Transverse colon (tissue), 4 donors: ENCODE measurements at regions not wholly inside any gene's neighbourhood (a gene's known extent, or its start where the extent isn't known, plus 50 kb on each side); places are given as distances from the start of the nearest gene placed in this dataset.
"Not testable (repeated sequence)": the region's sequence is repeated elsewhere in the genome, so short reads cannot be mapped to it uniquely, and the experiment has no call there.

Experiments used
- DNase-seq: peaks from one replicate; pipeline ENCODE4 v3.0.0-alpha.2; 2019
- H3K27ac ChIP-seq, 4 donors: fragments of 200-600 bp; sonication (generic); 2 replicates each; pipeline ENCODE4 v1.5.1; 2016 to 2018; ENCODE audit warnings: inconsistent platforms in 4 of 4
- H3K27me3 ChIP-seq: fragments of 200-600 bp; sonication (generic); 2 replicates; pipeline ENCODE4 v1.5.1; 2017; ENCODE audit warnings: inconsistent platforms
- H3K36me3 ChIP-seq, 4 donors: fragments of 200-600 bp; sonication (generic); 2 replicates each; pipeline ENCODE4 v1.5.1; 2017 to 2019; ENCODE audit warnings: inconsistent platforms in 4 of 4
- H3K4me1 ChIP-seq, 4 donors: fragments of 200-600 bp; sonication (generic); 2 replicates each; pipeline ENCODE4 v1.5.1; 2017 to 2020; ENCODE audit warnings: inconsistent platforms in 4 of 4
- H3K4me3 ChIP-seq, 4 donors: fragments of 200-600 bp; sonication (generic); 1 replicate in 1 of 4; 2 replicates in 3 of 4; pipeline versions ENCODE4 v1.5.1 to v1.6.1; 2017 to 2019; ENCODE audit warnings: inconsistent platforms in 4 of 4
- H3K9me3 ChIP-seq, 2 donors: fragments of 200-600 bp; sonication (generic); 2 replicates each; pipeline ENCODE4 v1.5.1; 2017 to 2019; ENCODE audit warnings: inconsistent platforms in 2 of 2
- EP300 ChIP-seq: sonication (generic); formaldehyde crosslinking; IDR thresholded peaks from one replicate; pipeline ENCODE4 v1.6.1; 2017; ENCODE audit warnings: antibody characterized with exemption, low read depth
- POLR2A ChIP-seq: fragments of 450-650 bp; IDR thresholded peaks from one replicate; pipeline ENCODE4 v1.6.1; 2016; ENCODE audit warnings: antibody characterized with exemption, mild to moderate bottlenecking, moderate library complexity
- POLR2AphosphoS5 ChIP-seq, 3 donors: sonication (generic); formaldehyde crosslinking; IDR thresholded peaks; one replicate each; pipeline ENCODE4 v1.6.1; 2016; ENCODE audit warnings: antibody characterized with exemption in 3 of 3
- WGBS, 2 donors: methylation state at CpG; one replicate each; pipeline ENCODE4 v1.1.5; 2018; ENCODE audit warnings: low coverage in 1 of 2; 5-methylcytosine and 5-hydroxymethylcytosine counted together
- in situ Hi-C, 4 donors: fragments of 200-750 bp; cut with MboI; loops; one replicate each; pipeline versions ENCODE4 v1.15.0 to v1.15.1; 2017; ENCODE audit warnings: low sequenced_read_pairs in 3 of 4, low pct_ligation_motif_present in 1 of 4, low pct_unique_long_range_greater_than_20kb in 1 of 4
- intact Hi-C: fragments of 100-400 bp; cut with DNase I; formaldehyde crosslinking; loops from one replicate; pipeline ENCODE4 v1.15.1; 2023; ENCODE audit warnings: low total_unique reads
- TF ChIP-seq, protein P1 (sequence below), 5 experiments: fragments of 200-600 bp in 3 of 5; fragments of 450-650 bp in 2 of 5; sonication (generic) in 3 of 5; IDR thresholded peaks; 1 replicate in 2 of 5; 2 replicates in 3 of 5; pipeline ENCODE4 v1.5.1; 2016 to 2017; ENCODE audit warnings: antibody characterized with exemption in 5 of 5, inconsistent platforms in 3 of 5, mild to moderate bottlenecking in 2 of 5, moderate library complexity in 1 of 5

DNA sequence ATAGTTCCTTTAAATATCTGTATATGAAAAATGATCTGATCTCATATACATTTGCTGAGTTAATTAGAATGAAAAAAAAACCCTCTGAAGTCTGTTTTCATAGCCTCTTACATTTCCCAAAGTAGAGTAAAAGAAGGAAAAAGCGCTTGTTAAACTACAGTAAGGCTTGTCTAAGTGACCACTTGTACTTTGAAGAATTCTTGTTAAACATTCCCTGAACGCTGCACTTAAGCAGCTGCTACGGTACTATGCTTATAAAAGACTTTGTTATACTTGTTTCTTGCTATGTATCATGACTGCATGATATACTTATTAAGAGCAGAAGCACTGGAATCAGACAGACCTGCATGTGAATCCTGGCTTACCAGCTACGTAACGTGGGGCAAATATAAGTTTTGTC, 81.7 kb upstream of the MTAP start:
- H3K9me3 ChIP-seq, result no peaks in the 10 kb centered on the region
- H3K4me1 ChIP-seq, result no peaks in the 10 kb centered on the region
- in situ Hi-C loops, result no loop called here
- DNase-seq, result no peak
- intact Hi-C loops, result no loop called here
- H3K27ac ChIP-seq, result no peak overlapping the region
- H3K27me3 ChIP-seq, result no peaks in the 10 kb centered on the region
- TF ChIP-seq POLR2A (no peak), EP300 (no peak), POLR2AphosphoS5 (IDR thresholded peaks at IDR 0.05) (no peak)
- TF ChIP-seq, protein P1, sequence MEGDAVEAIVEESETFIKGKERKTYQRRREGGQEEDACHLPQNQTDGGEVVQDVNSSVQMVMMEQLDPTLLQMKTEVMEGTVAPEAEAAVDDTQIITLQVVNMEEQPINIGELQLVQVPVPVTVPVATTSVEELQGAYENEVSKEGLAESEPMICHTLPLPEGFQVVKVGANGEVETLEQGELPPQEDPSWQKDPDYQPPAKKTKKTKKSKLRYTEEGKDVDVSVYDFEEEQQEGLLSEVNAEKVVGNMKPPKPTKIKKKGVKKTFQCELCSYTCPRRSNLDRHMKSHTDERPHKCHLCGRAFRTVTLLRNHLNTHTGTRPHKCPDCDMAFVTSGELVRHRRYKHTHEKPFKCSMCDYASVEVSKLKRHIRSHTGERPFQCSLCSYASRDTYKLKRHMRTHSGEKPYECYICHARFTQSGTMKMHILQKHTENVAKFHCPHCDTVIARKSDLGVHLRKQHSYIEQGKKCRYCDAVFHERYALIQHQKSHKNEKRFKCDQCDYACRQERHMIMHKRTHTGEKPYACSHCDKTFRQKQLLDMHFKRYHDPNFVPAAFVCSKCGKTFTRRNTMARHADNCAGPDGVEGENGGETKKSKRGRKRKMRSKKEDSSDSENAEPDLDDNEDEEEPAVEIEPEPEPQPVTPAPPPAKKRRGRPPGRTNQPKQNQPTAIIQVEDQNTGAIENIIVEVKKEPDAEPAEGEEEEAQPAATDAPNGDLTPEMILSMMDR (IDR thresholded peaks at IDR 0.05), result no peak
- no peaks in the 10 kb centered on the region for H3K36me3 ChIP-seq
- no peak overlapping the region for H3K4me3 ChIP-seq
- WGBS, 2 donors, result 59 to 60% methylated on average over 5 of the region's 5 CpGs

DNA sequence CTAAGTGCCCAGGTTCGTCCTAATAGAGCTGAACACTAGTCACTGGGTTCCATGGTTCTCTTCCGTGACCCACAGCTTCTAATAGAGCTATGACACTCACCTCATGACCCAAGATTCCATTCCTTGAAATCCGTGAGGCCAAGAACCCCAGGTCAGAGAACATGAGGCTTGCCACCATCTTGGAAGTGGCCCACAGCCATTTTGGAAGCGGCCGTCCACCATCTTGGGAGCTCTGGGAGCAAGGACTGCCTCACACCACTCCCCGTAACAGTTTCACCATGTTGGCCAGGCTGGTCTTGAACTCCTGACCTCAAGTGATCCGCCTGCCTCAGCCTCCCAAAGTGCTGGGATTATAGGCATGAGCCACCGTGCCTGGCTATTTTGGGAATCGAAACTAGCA, 75.0 kb upstream of the MTAP start:
- in situ Hi-C loops, H3K36me3 ChIP-seq, H3K27ac ChIP-seq, H3K4me3 ChIP-seq, intact Hi-C loops, H3K4me1 ChIP-seq, H3K9me3 ChIP-seq, DNase-seq, H3K27me3 ChIP-seq: not testable (repeated sequence)
- 72 to 83% methylated on average over 3 to 9 of the region's 9 CpGs for WGBS, 2 donors

DNA sequence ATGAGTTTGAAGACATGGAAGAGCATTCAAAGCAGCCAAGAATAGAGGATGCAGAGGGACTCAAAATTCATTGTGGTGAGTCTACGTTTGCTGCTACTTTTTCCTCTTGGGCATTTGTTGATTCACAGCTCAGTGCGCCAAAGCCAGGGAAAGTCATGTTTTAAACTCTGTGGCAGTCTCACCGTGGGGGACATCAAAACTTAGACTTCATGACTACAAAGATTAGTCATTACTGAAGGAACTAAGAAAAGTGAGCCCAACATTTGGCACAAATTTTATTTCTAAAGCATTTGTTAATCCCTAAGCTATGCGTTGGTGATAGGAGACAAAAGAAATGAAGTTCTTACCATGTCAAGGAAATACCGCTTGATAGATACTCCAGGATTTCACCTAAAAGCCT, 73.7 kb upstream of the MTAP start:
- TF ChIP-seq, protein P1 (IDR thresholded peaks at IDR 0.05), result no peak
- TF ChIP-seq POLR2A, result no peak
- TF ChIP-seq EP300, result no peak
- no peak for TF ChIP-seq POLR2AphosphoS5 (IDR thresholded peaks at IDR 0.05)
- Histone ChIP-seq H3K27me3 (no peaks in the 10 kb centered on the region), H3K4me3 (no peak overlapping the region), H3K4me1 (no peaks in the 10 kb centered on the region), H3K9me3 (no peaks in the 10 kb centered on the region), H3K36me3 (no peaks in the 10 kb centered on the region), H3K27ac (no peak overlapping the region)
- intact Hi-C loops (no loop called here), in situ Hi-C loops (no loop called here)
- 67 to 77% methylated on average over 4 to 5 of the region's 5 CpGs for WGBS, 2 donors
- DNase-seq, result no peak

DNA sequence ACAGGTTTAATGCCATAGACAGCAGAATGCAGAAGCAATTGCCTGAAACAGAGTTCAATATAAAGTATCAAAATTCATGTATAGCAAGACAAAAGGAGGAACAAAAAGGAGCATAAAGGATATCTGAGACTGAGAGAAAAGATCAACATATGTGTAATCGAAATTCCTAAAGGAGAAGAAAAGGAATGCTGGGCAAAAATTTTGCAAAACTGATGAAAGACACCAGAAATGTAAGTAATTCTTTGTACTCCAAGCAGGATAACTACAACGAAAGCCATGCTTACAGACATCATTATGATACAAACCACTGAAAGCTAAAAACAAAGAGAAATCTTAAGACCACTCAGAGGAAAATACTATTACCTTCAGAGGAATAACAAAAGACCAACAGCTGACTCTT, 72.8 kb upstream of the MTAP start:
- in situ Hi-C loops (no loop called here), intact Hi-C loops (no loop called here)
- H3K36me3 ChIP-seq, result no peaks in the 10 kb centered on the region
- no peak overlapping the region for H3K27ac ChIP-seq
- 66% methylated on average over 2 of the region's 2 CpGs; no CpG with 5 or more reads in 1 of the 2 donors for WGBS, 2 donors
- H3K27me3 ChIP-seq, result no peaks in the 10 kb centered on the region
- no peaks in the 10 kb centered on the region for H3K9me3 ChIP-seq
- no peak for DNase-seq
- TF ChIP-seq POLR2AphosphoS5 (IDR thresholded peaks at IDR 0.05) (no peak), POLR2A (no peak), EP300 (no peak)
- TF ChIP-seq, protein P1 (IDR thresholded peaks at IDR 0.05), result no peak
- H3K4me3 ChIP-seq, result no peak overlapping the region
- H3K4me1 ChIP-seq, result no peaks in the 10 kb centered on the region

DNA sequence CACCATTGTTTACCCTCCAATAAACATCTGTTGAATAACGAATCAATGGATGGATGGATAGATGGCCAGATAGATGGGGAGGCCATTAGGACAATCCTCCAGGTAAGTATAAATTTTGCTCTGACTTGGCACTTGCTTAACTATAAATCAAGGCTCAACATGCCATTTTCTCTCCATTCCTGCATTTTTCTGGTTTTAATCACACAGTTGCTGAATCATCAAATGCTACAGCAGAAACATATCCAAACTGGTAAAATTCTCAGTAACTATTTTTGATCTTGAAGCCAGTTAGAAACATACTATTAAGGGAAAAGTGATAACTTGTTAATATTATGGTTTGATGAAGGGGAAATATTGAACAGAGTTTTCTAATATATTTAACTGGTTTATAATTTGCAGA, 71.5 kb upstream of the MTAP start:
- WGBS, 2 donors, result 57 to 61% methylated on average over 1 of the region's 1 CpG
- no peak overlapping the region for H3K4me3 ChIP-seq
- H3K9me3 ChIP-seq, result no peaks in the 10 kb centered on the region
- intact Hi-C loops, result no loop called here
- TF ChIP-seq EP300 (no peak), POLR2AphosphoS5 (IDR thresholded peaks at IDR 0.05) (no peak), POLR2A (no peak)
- TF ChIP-seq, protein P1 (IDR thresholded peaks at IDR 0.05), result no peak
- no peak overlapping the region for H3K27ac ChIP-seq
- H3K4me1 ChIP-seq, result no peaks in the 10 kb centered on the region
- in situ Hi-C loops, result no loop called here
- DNase-seq, result no peak
- no peaks in the 10 kb centered on the region for H3K27me3 ChIP-seq
- H3K36me3 ChIP-seq, result no peaks in the 10 kb centered on the region
